GM10266 (cell line): ENCODE measurements at regions not wholly inside any gene's neighbourhood (a gene's known extent, or its start where the extent isn't known, plus 50 kb on each side); places are given as distances from the start of the nearest gene placed in this dataset.
A peak's percentile ranks its signal among the peaks of the same experiment; 100 is the strongest.

Experiments
- DNase-seq: peaks from one replicate; pipeline ENCODE4 v3.0.0; 2012; ENCODE audit errors: extremely low spot score
- CTCF ChIP-seq: IDR thresholded peaks from 2 replicates; pipeline ENCODE4 v1.5.1; 2012; ENCODE audit warnings: mild to moderate bottlenecking, low read depth; ENCODE audit not compliant: control insufficient read depth, insufficient read depth; ENCODE audit errors: missing control alignments

GRCh38 chr19:32265995-32266394 is 79.4 kb upstream of the ZNF507 start:
- DNase-seq: no peak
- TF ChIP-seq CTCF: no peak

GRCh38 chr19:32266460-32266859 is 79.0 kb upstream of the ZNF507 start:
- no peak for TF ChIP-seq CTCF
- DNase-seq: no peak

- no peak for DNase-seq
- no peak for TF ChIP-seq CTCF
These were observed 77.0 kb upstream of the ZNF507 start for GRCh38 chr19:32268381-32268780.

GRCh38 chr19:32269831-32270230 is 75.6 kb upstream of the ZNF507 start:
- no peak for DNase-seq
- TF ChIP-seq CTCF: no peak

GRCh38 chr19:32273483-32273882 is 71.9 kb upstream of the ZNF507 start:
- TF ChIP-seq CTCF: no peak
- no peak for DNase-seq

- no peak for DNase-seq
- no peak for TF ChIP-seq CTCF
These were observed 58.3 kb upstream of the ZNF507 start for GRCh38 chr19:32287086-32287485.

GRCh38 chr19:32287811-32288227 is 57.6 kb upstream of the ZNF507 start:
- DNase-seq: no peak
- TF ChIP-seq CTCF: peak; percentile 48
